HG02885 (cell line): ENCODE measurements at regions not wholly inside any gene's neighbourhood (a gene's known extent, or its start where the extent isn't known, plus 50 kb on each side); places are given as distances from the start of the nearest gene placed in this dataset.

Source experiments
- ATAC-seq: cut with Tn5 transposase; IDR thresholded peaks from one replicate; pipeline ENCODE4 v1.9.1; 2021; ENCODE audit warnings: mild to moderate bottlenecking; ENCODE audit not compliant: unreplicated experiment, poor library complexity

DNA sequence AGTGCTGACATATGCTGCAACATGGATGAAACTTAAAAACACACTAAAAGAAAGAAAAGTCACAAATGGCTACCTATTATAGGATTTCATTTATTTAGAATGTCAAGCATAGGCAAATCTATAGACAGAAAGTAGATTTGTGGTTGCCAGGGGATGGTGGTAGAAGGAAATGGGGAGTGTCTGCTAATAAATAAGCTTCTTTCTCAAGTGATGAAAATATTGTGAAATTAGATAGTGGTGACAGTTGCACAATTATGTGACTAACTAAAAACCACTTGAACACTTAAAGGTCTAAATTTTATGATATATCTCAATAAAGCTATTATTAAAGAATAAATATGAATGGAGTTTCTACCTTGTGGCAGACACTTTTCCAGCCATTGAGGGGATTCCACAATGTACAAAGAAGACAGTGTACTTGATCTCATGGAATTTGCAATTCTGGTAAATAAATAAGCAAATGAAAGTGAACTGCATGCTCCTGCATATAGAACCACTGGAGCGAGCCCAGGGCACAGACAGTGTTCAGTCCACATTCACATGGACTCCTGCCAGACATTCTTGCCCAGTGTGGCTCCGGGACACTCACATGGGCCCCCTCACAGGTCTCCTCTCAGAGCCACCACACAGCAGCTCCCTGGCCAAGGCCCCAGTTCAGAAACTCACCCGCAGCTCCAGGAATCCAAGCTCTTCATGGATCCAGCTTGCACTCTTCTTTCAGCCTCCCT lies 107.1 kb upstream of the ARID2 start:
- no peak for ATAC-seq

DNA sequence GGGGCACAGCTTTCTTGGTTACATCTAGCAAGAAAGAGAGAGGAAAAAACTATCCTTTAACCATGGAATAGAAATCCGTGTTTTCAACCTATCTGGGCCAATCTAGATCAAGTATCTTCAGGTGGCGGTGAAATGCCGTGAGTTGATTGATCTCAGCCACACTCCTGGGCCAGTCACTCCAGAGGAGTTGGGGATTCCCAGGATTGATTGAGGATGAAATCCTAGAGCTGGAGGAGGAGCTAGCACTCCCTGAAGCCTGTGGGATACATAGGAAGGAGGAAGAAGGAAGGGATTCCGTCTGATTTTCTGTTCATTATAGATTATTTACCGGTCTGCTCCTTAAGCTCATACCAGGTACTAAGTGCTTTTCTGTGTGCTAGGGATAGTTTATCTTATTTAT lies 106.3 kb upstream of the ARID2 start:
- no peak for ATAC-seq

DNA sequence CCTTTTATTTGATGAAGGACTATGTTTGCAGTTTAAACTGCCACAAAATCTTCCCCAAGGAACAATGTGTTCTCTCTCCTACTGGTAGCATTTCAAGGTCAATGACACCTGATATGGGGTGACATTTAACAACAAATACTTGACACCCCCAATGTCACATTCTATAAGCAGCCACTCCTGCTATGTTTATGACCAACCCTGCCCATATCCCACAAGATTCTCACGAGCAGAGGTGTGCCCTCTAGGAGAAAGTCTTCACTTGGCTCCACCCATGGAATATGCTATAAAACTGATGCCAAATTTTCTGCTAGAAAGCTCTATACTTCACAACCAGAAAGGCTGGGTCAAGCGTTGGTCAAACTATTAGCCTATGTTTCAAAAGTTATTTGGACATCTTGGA lies 105.6 kb upstream of the ARID2 start:
- no peak for ATAC-seq

DNA sequence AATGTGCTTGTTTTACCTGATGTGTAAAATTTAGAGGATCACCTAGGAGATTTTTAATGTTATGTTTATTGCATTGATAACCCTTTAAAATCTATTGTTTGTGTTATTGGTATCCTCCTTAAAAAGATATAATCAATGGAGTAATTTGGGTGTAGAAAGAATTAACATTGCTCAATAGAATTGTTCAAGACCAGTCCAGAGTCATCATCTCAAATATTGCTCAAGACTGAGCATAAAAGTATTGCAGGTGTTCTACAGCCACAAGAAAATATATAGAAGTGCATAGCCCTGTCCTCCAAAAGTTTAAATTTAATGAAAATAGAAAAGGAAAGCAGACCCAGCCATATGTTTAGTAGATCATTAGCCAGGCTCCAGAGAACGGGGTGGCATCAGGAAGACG lies 102.5 kb upstream of the ARID2 start:
- ATAC-seq = no peak

DNA sequence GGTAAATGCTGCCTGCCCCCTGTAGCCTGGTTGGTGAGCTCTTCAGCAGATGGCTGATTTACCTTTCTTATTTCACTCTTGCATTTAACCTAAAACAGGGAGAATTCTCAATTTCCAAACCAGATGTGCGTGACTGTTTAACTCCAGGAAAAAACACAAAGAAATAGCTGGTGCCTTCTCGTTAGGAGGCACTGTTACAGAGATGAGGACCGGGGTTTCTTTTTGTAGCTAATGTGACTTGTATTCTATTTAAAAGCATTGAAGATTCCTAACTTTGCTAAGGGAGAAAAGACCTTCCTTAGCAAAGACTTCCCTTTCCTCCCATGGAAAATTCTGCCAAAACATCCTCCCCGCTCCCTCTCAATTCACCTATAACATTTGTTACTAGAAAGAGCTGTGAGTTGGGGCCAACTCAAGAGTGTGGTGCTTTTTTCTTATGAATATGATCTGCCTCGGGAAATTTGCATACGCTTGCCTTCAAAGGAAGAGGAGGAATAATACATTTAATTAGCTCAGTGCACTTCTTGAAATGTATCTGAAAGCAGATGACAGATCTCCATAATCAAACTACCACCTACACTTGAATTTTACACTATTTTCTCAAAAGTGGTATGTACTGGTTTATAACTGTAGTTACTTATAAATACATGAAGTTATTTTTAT lies 102.0 kb upstream of the ARID2 start:
- ATAC-seq = no peak

DNA sequence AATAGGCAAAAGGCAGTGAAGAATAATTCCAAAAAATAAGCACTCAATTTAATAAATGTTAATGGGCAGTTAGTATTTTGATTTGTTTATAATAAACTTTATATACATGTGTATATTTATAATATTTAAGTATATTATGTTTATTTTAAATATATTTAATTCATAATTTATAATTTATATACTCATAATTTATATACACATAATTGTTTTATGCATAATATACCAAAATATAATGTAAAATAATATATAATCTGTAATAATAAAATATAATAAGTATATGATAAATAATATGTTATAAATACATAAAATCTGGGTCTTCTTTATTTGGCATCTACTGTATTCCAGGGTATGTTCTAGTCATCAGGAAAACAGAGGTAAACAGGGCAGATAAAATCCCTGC lies 100.2 kb upstream of the ARID2 start:
- no peak for ATAC-seq

DNA sequence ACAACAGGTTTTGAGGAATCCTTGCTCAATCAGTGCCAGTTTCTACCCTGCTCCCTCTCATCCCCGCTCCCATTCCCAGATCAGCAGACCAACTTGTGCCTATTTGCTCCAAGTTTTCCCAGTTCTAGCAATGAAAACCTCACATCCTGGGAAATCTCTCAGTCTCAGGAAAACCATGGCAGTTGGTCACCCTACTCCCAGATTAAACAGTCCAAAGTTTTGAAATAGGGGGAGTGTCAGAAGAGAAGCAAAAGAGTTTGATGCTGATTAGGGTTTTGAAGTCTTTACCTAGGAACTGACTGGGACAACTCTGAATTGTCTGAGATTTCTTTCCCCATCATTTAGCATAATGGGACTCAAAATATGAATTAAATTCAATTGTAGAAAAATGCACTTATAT lies 95.8 kb upstream of the ARID2 start:
- no peak for ATAC-seq

DNA sequence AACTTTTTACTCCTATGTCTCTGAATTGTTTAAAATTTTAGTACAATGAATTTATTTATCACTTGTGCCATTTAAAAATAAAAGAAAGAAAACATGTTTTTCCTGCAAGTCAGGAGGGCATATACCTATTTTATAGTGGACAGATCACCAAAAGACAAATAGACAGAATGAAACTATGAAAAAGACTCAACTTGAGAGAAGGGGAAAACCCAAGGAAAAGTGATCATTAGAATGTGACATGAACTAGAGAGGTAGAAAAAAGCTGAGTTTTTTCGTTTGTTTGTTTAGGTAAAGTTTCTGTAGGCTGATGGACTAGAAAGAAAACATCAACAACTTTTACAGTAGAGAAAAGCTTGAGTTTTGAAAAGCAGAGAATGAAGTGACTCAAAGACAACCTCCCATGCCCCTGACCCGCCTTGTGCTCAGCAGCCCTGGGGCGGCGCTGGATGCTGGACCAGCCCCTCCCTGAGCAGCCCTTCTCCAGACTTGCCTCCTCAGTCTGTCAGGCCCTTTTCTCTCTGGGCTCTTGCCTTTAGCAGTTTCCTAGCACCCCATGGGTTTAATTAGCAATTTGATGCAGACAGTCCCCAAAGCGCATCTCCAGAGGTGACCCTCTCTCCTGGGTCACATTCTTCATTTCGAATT lies 95.1 kb upstream of the ARID2 start:
- ATAC-seq = no peak

DNA sequence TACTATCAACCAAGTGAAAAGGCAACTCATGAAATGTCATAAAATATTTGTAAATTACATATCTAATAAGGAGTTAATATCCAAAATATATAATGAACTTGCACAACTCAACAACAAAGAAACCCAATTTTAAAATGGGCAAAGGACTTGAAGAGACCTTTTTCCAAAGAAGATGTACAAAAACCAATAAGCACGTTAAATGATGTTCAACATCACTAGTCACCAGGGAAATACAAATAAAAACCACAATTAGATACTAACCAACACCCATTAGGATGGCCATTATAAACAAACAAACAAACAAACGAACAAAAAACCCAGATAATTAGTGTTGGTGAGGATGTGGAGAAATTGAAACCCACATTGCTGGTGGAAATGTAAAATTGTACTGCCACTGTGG lies 92.3 kb upstream of the ARID2 start:
- ATAC-seq = no peak

DNA sequence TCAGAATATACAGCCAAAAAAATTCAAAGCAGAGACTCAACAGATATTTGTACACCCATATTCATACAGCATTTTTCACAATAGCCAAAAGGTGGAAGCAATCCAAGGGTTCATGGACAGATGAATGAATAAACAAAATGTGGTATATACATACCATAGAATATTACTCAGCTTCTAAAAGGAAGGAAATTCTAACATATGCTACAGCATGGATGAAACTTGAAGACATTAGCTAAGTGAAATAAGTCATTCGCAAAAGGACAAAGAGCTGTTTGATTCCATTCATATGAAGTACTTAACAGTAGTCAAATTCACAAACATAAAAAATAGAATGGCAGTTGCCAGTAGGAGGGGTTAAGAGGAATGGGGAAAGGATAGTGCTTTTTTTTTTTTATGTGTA lies 91.8 kb upstream of the ARID2 start:
- no peak for ATAC-seq

DNA sequence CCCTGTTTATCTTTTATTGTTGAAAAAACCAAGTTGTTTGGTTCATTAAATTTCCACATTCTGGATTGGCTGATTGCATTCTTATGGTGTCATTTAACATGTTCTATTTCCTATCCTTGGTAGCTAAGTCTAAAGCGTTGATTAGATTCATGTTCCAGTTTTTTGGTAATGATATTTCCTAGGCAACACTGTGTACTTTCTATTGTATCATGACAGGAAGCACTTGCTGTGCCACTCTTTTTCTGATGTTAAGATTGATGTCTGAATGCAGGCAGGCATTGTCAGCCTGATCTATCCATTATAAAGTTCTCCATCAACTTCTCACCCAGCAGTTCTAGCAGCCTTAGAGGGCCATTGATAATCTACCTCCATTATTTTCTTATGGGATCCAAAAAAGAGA lies 91.1 kb upstream of the ARID2 start:
- no peak for ATAC-seq

DNA sequence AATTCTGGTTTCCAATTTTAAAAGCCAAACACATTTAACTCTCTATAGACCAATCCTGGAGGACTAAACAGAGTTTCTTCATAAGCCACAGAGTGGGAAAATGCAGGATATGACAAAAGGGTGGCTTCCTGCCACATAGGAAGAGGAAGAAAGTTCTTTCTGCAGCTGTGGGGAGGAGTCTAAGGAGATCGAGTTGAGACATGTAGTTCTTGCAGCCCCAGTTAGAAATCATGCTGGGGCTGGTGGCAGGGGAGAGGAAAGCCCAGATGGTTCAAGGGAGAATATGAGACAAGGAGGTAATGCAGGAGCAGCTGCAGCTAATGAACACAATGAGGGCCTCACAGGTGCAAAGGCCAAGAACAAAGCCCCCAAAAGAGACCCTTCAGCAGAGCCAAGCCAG lies 85.0 kb upstream of the ARID2 start:
- ATAC-seq = no peak

DNA sequence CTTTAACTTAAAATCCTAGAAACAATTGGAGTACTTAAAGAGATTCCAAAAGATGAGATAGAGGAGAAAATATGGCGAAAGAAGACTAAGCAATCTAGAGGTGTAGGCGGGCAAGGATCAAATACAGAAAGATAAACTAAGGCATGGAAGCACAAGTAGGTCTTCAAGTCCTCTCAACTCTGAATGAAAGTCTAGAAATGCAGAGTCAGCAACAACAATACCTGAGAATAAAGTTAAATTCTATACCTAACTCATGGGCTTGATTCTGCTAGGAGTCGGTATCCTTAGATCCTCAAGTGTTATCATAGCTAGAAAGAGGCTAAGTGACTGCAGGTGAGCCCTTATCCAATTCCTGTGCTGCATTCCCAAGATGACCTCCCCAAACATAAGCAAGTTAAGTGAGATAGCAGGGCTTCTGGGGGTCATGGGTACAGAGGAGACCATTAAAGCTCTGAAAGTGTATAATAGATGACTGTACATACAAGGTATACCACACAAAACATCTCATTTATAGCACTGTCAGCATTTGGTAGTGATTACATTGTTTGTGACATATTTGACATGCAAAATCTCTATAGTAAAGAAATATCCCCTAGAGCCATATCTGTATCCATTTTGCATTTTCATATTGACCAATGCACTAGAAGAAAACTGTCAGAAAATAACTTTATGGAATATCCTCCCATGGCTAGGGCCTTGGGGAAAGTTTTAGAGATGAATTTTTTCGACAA lies 82.5 kb upstream of the ARID2 start:
- no peak for ATAC-seq

DNA sequence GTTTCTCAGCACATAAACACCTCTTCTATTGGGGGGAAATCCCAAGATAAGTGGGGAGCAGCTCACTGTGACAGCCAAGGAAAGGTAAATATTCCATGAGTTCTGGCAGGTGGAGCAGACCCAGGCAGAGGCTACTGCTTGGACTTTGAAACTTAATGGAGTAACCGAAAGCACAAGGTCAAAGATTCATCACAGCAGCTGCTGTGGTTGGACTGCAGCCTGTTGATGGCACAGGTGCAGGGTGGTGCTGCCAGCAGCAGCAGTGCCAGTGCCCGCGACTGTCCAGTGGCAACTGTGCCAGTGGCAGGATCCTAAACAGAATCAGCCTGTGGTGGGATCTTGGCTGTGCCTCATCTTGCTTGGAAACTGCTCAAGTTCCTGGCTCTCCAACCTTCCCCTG lies 81.4 kb upstream of the ARID2 start:
- ATAC-seq = no peak

DNA sequence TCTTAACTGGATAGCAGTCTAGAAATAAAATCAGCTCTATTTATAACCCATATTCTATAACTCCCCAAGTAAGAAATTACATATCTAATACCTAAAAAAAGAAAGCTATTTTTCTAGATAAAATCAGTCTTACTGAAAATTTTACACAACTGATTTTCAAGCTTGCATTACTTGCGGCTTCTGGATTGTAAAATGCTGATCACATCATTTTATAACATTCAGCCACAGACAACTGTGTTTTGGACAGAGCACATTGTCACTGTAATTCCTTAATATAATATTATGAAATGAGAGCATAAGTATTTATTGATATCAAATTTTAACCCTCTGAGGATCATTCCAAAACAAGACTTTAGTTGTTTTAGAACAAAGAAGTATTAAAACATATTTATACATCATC lies 78.5 kb upstream of the ARID2 start:
- ATAC-seq = no peak

DNA sequence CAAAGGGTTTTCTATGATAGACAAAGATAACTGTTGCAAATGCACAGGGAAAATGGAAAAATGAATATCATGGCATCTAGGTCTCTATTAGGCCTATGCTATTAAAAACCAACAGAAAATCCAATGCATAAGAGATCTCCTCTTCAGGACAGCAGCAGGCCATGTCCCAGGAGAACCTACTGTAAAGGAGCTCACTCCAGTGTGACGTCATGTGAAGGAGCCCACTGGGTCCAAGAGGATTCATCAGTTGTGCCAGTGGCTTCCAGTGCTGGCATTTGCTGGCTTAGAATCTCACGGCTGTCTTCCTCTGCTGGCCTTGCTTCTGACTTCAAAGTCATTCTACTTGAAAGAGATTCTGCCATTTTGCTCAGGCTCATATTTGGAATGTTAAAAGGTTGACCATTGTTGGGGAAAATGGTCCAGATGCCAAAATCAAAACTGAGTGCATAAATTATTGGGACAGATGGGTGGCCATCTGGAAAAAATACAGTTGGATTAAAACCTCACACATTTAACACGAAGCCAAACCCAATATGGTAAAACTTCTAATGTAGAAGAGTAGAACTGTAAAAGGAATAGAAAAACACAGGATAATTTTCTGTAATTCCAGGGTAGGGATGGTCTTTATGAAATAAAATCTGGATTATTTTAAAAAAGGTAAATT lies 75.4 kb upstream of the ARID2 start:
- ATAC-seq = no peak

DNA sequence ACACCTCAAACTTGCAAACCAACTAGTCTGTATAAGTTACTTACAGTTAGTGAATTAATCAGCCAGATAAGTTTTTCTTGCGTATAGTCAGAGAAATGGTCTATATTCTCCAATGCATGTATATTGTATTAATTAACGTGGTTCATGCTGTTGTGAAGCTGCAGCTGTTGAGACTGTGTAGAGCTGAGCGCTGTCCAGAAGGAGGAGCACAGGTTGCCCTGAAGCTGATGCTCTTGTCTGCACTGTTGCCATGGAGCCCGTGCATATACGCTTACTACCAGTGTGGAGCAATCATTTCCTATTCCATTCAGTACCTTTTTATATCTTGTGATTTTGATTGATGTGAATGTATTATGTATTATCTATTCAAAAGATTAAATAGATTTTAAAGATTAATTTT lies 74.3 kb upstream of the ARID2 start:
- peak; percentile 86 for ATAC-seq

DNA sequence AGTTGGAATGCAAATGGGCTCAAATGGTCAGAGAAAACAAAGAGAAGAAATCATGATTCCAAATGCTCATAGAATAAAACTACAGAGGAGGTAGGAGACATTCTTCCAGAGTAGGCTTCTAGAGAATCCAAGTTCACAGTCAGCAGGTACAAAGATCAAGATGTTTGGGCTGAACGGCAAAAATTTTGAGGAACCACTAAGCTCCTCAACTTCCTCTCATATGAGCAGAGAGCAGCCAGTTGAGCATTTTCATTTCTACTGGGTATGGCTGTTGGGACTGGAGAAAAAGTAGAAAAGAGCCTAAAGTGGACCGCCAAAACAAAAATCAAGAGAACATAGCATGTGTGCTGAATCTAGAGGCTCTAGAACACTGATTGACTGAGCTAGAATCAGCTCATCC lies 73.8 kb upstream of the ARID2 start:
- no peak for ATAC-seq

DNA sequence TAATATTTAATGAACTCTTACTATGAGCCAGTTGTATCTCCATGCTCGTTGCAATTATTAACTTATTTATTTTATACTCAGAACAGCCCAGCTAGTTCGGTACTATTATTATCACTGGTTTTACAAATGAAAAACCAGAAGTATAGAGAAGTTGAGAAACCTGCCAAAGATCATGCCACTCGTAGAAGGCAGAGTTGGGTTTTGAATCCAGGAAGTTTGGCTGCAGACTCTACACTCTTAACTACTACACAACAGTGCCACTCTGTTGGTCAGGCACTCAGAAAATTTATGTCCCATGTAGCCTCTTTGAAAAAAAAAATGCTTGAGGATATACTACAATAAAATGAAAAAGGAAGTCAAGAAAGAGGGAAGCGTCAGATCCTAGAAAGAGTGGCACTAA lies 71.5 kb upstream of the ARID2 start:
- ATAC-seq = no peak

DNA sequence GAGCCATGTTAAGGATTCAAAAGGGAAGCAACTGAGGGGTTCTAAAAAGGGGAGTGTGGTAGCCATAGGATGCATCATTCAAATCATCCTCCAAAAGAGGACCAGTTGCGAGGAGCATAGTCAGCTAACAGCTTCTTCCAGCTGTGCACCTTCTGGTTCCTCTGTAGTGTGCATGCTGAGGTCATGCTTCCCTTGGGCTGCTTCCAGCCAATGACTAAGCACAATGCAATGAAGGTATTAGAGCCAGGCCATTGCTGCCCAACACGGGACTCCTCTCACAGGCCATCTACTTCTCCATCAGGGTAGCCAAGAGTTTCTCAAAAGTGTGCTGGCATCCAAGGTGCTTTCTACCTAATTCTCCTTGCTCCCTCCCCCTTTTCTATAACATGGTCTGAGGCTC lies 69.2 kb upstream of the ARID2 start:
- ATAC-seq = no peak

DNA sequence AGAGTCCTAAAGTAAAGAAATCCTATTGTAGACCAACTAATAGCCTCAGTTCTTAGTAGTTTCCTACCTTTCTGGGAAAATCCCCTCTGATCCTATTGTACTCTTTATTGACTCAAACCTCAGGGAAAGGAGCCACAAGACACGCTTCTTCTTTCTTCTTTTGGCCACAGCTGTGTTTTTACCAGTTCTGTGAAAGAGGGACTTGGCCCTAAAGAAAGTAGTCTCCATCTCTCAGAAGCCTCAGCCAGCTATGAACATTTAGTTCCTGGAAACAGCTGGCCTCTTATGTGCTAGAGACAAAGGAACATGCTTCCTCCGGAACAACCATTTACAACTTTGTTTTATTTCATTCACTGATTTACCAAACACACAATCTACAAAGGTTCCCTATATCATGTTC lies 66.1 kb upstream of the ARID2 start:
- no peak for ATAC-seq
